GM12873 (cell line): ENCODE measurements at regions not wholly inside any gene's neighbourhood (a gene's known extent, or its start where the extent isn't known, plus 50 kb on each side); places are given as distances from the start of the nearest gene placed in this dataset.

Source experiments
- TF ChIP-seq, protein P1 (sequence below): IDR thresholded peaks from 2 replicates; pipeline ENCODE4 v1.5.1; 2012; ENCODE audit warnings: low read depth, mild to moderate bottlenecking, moderate library complexity, low read length, control low read depth; ENCODE audit not compliant: insufficient read depth; ENCODE audit errors: missing control alignments

GRCh38 chr4:25505637-25505991, 128.6 kb downstream of the ANAPC4 start:
- TF ChIP-seq, protein P1, sequence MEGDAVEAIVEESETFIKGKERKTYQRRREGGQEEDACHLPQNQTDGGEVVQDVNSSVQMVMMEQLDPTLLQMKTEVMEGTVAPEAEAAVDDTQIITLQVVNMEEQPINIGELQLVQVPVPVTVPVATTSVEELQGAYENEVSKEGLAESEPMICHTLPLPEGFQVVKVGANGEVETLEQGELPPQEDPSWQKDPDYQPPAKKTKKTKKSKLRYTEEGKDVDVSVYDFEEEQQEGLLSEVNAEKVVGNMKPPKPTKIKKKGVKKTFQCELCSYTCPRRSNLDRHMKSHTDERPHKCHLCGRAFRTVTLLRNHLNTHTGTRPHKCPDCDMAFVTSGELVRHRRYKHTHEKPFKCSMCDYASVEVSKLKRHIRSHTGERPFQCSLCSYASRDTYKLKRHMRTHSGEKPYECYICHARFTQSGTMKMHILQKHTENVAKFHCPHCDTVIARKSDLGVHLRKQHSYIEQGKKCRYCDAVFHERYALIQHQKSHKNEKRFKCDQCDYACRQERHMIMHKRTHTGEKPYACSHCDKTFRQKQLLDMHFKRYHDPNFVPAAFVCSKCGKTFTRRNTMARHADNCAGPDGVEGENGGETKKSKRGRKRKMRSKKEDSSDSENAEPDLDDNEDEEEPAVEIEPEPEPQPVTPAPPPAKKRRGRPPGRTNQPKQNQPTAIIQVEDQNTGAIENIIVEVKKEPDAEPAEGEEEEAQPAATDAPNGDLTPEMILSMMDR = no peak

- TF ChIP-seq, protein P1 = no peak
These were observed 129.0 kb downstream of the ANAPC4 start for GRCh38 chr4:25506032-25506571.

- TF ChIP-seq, protein P1 = no peak
These were observed 132.6 kb downstream of the ANAPC4 start for GRCh38 chr4:25509646-25510045.

DNA sequence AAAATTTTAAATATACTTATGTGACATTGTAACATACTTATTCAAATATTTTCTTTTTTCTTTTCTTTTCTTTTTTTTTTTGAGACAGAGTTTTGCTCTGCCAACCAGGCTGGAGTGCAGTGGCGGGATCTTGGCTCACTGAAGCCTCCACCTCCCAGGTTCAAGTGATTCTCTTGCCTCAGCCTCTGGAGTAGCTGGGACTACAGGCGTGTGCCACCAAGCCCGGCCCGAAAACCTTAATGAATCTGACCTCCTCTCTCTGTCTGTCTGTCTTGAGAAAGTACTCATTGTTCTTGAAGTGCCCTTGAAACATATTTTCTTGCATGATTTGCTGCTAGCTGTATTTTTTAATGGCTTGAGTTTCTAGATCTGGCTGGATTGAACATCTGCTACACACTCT, 136.8 kb downstream of the ANAPC4 start:
- TF ChIP-seq, protein P1 = no peak

GRCh38 chr4:25523405-25523804, 132.2 kb upstream of the SLC34A2 start:
- TF ChIP-seq, protein P1 = no peak

- TF ChIP-seq, protein P1 = no peak
These were observed 131.0 kb upstream of the SLC34A2 start for GRCh38 chr4:25524663-25525062.

DNA sequence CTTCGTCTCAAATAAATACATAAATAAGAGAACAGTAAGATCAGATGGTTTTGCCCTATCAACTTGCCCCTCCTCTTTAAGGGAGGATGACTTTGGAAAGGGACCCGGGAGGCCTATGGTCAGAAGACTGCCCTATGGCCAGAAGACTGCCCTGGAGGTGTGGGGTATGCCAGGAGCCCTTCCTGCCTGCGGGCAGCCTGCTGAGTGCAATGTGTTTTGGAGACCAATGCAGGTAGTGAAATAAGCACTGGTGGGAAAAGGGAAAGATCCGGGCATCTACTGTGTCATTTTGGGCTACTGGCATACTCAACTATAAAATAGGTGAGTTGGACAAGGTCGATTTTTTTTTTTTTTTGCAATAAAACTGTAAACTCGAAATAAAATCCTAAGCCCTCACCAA, 129.8 kb upstream of the SLC34A2 start:
- TF ChIP-seq, protein P1 = no peak
